Heart right ventricle (tissue), 16 donors: ENCODE measurements at regions not wholly inside any gene's neighbourhood (a gene's known extent, or its start where the extent isn't known, plus 50 kb on each side); places are given as distances from the start of the nearest gene placed in this dataset.

Experiments
- ATAC-seq, 8 donors: fragments of 200-7000 bp; cut with Tn5 transposase; one replicate each; pipeline ENCODE4 v1.9.1; 2020; ENCODE audit warnings: mild to moderate bottlenecking in 8 of 8, moderate library complexity in 8 of 8, moderate number of reproducible peaks in 1 of 8
- DNase-seq, 2 donors: peaks; one replicate each; pipeline ENCODE4 v3.0.0-alpha.2; 2020
- H3K27ac ChIP-seq, 10 donors: fragments of 200-600 bp; sonication (generic) in 2 of 10; one replicate each; pipeline versions ENCODE4 v1.5.0 to v1.8.0; 2020 to 2022; ENCODE audit warnings: mild to moderate bottlenecking in 3 of 10
- H3K27me3 ChIP-seq, 7 donors: fragments of 200-600 bp; one replicate each; pipeline ENCODE4 v1.8.0; 2021 to 2022; ENCODE audit warnings: mild to moderate bottlenecking in 2 of 7
- H3K36me3 ChIP-seq, 9 donors: fragments of 200-600 bp; sonication (generic) in 1 of 9; one replicate each; pipeline versions ENCODE4 v1.5.0 to v1.8.0; 2020 to 2022; ENCODE audit warnings: mild to moderate bottlenecking in 2 of 9
- H3K4me1 ChIP-seq, 9 donors: fragments of 200-600 bp; sonication (generic) in 1 of 9; one replicate each; pipeline versions ENCODE4 v1.5.0 to v1.8.0; 2020 to 2022; ENCODE audit warnings: mild to moderate bottlenecking in 4 of 9
- H3K4me3 ChIP-seq, 10 donors: fragments of 200-600 bp; sonication (generic) in 2 of 10; one replicate each; pipeline versions ENCODE4 v1.5.0 to v1.8.0; 2020 to 2022; ENCODE audit warnings: mild to moderate bottlenecking in 7 of 10, moderate library complexity in 2 of 10
- H3K9me3 ChIP-seq, 11 donors: fragments of 200-600 bp in 10 of 11; sonication (generic) in 2 of 11; one replicate each; pipeline versions ENCODE4 v1.5.0 to v1.8.0; 2013 to 2022; ENCODE audit warnings: mild to moderate bottlenecking in 2 of 11, control low read depth in 1 of 11, moderate library complexity in 1 of 11
- WGBS, 2 donors: extraction: QIAGEN DNeasy Blood & Tissue Kit; methylation state at CpG; one replicate each; pipeline ENCODE4 v1.1.7; 2013; ENCODE audit warnings: inconsistent platforms in 1 of 2; 5-methylcytosine and 5-hydroxymethylcytosine counted together
- intact Hi-C, 10 donors: fragments of 100-400 bp; cut with DNase I; formaldehyde crosslinking; loops; one replicate each; pipeline versions ENCODE4 v1.11.1 to v1.14.2; 2022
- TF ChIP-seq, protein P1 (sequence below), 9 donors: fragments of 200-600 bp; sonication (generic) in 2 of 9; IDR thresholded peaks; one replicate each; pipeline versions ENCODE4 v1.5.0 to v1.8.0; 2021 to 2022; ENCODE audit warnings: antibody characterized with exemption in 9 of 9, mild to moderate bottlenecking in 5 of 9, moderate library complexity in 1 of 9
- donor health status: Arrhythmogenic right ventricular cardiomyopathy.
- donor health status: ischemic (EF 13 %, LVEDD 7.1; RV severe dilation, severe dysfunction).
- donor health status: healthy with polysubstance abuse.
- donor health status: DM: no; HTN: yes; CAD: no.
- donor health status: DM: no; HTN: no; CAD: no.
- donor health status: ischemic (EF 25% LVEDD 6.9; RV normal size, moderate dysfunction).
- donor health status: ischemic (EF 25% LVEDD 5.7; RV mildly dilated, moderate dysfunction).
- donor health status: healthy.
- donor health status: DM: yes; HTN: yes; CAD: no.
- donor health status: Ischemic cardiomyopathy.
- donor health status: ischemic (EF 35%, LVEDD 5.7; RV mildly dilated, moderate dysfunction).
- donor health status: nonischemic (EF 11% LVEDD 7.7; RV severe dilation, severe dysfunction).
- donor health status: DM: yes; HTN: yes; CAD: no.
- donor health status: PGD.
- donor health status: ischemic (EF 29% LVEDD 5.4; RV normal size, mild dysfunction).
- donor health status: nonischemic (EF 23%, LVEDD 6.1; RV moderate dilation, normal function).

DNA sequence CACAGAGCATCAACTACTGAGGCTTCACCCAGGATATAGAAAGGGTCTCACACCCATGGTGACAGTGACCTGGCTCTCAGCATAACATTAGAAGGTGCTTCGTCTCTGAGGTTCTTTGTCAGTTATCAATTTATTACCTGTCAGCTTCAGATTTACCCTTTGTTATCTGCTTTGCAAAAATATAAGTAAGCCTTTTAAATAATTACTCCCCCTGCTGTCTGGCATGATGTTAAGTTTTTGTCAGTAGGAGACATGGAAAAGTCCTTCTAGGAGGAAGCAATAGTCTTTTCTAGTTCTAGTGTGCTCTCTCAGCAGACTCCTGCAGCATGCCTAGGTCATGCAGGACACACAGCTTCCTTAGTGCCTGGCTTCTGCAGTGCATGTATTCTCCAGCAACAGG, 149.9 kb downstream of the RDH14 start:
- H3K36me3 ChIP-seq: no peaks in the 10 kb centered on the region
- no peaks in the 10 kb centered on the region for H3K27me3 ChIP-seq
- TF ChIP-seq, protein P1, sequence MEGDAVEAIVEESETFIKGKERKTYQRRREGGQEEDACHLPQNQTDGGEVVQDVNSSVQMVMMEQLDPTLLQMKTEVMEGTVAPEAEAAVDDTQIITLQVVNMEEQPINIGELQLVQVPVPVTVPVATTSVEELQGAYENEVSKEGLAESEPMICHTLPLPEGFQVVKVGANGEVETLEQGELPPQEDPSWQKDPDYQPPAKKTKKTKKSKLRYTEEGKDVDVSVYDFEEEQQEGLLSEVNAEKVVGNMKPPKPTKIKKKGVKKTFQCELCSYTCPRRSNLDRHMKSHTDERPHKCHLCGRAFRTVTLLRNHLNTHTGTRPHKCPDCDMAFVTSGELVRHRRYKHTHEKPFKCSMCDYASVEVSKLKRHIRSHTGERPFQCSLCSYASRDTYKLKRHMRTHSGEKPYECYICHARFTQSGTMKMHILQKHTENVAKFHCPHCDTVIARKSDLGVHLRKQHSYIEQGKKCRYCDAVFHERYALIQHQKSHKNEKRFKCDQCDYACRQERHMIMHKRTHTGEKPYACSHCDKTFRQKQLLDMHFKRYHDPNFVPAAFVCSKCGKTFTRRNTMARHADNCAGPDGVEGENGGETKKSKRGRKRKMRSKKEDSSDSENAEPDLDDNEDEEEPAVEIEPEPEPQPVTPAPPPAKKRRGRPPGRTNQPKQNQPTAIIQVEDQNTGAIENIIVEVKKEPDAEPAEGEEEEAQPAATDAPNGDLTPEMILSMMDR (IDR thresholded peaks at IDR 0.05): no peak
- H3K27ac ChIP-seq: no peak overlapping the region
- H3K9me3 ChIP-seq: peaks cover 0 to 7% (median 0%) of the 10 kb centered on the region in 11 donors
- 86% methylated on average over 1 of the region's 1 CpG for WGBS, 2 donors
- H3K4me3 ChIP-seq: no peak overlapping the region
- DNase-seq: no peak
- H3K4me1 ChIP-seq: no peaks in the 10 kb centered on the region
- intact Hi-C loops: no loop called here
- no peak for ATAC-seq

DNA sequence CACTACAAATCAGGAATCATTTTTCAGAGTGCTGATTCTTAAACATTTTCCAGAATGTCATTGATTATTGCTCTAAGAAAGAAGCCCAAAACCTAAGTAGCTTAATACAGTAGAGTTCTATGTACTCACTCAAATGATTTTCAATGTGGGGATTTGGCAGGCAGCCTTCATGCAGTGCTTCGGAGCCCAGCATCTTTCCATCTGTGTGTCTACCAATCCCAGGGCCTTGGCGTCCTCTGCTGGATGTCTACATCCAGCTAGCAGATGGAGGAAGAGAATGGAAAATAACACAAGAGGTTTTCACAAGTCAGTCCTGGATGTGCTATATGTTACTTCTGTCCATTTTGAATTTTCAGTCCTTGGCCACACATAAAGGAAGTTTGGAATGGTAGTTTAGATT, 151.8 kb downstream of the RDH14 start:
- Histone ChIP-seq H3K27me3 (no peaks in the 10 kb centered on the region), H3K27ac (no peak overlapping the region), H3K4me1 (no peaks in the 10 kb centered on the region), H3K4me3 (no peak overlapping the region), H3K9me3 (peaks cover 0 to 7% (median 0%) of the 10 kb centered on the region in 11 donors), H3K36me3 (no peaks in the 10 kb centered on the region)
- intact Hi-C loops: no loop called here
- no peak for ATAC-seq
- no peak for DNase-seq
- 89 to 90% methylated on average over 2 of the region's 2 CpGs for WGBS, 2 donors
- TF ChIP-seq, protein P1 (IDR thresholded peaks at IDR 0.05): no peak

GRCh38 chr2:18406219-18406618, 154.2 kb downstream of the RDH14 start:
- no peak for ATAC-seq
- Histone ChIP-seq H3K36me3 (no peaks in the 10 kb centered on the region), H3K27me3 (no peaks in the 10 kb centered on the region), H3K4me3 (no peak overlapping the region), H3K9me3 (peaks cover 0 to 7% (median 0%) of the 10 kb centered on the region in 11 donors), H3K27ac (no peak overlapping the region), H3K4me1 (no peaks in the 10 kb centered on the region)
- intact Hi-C loops: no loop called here
- DNase-seq: no peak
- 38 to 41% methylated on average over 2 of the region's 2 CpGs for WGBS, 2 donors
- TF ChIP-seq, protein P1 (IDR thresholded peaks at IDR 0.05): no peak

DNA sequence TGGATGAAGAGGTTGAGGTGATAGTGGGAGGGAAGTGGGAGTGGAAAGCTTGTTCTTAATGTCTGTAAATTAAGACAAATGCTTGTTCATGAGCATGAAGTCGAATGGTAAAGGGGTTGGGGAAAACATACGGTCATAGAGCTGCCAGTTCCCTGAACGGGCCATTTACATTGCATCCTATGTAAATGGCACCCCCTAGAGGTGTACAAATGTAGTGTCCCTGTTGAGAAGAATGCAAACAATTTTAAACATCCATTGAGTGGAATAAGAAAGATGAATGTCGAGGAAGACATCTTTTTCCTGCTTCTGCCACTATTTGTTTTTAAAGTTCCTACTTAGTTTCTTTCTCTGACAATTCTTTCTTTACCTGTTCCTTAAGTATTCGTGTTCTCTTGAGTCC, 155.7 kb downstream of the RDH14 start:
- Histone ChIP-seq H3K36me3 (no peaks in the 10 kb centered on the region), H3K27me3 (no peaks in the 10 kb centered on the region), H3K4me1 (no peaks in the 10 kb centered on the region), H3K4me3 (no peak overlapping the region), H3K27ac (no peak overlapping the region), H3K9me3 (peaks cover 0 to 7% (median 0%) of the 10 kb centered on the region in 11 donors)
- intact Hi-C loops: no loop called here
- DNase-seq (no peak), ATAC-seq (no peak)
- TF ChIP-seq, protein P1 (IDR thresholded peaks at IDR 0.05): peak in 2 of 9 donors; percentile 12 to 13
- 64 to 67% methylated on average over 5 of the region's 5 CpGs for WGBS, 2 donors
